CD4-positive, alpha-beta T cell treated with Interleukin-17A for 4 hours (primary cell): ENCODE measurements at regions not wholly inside any gene's neighbourhood (a gene's known extent, or its start where the extent isn't known, plus 50 kb on each side); places are given as distances from the start of the nearest gene placed in this dataset.
"Not testable (repeated sequence)": the region's sequence is repeated elsewhere in the genome, so short reads cannot be mapped to it uniquely, and the experiment has no call there.

ENCODE experiments used
- DNase-seq: peaks from one replicate; pipeline ENCODE4 v3.0.0-alpha.2; 2020; ENCODE audit warnings: mixed read lengths

DNA sequence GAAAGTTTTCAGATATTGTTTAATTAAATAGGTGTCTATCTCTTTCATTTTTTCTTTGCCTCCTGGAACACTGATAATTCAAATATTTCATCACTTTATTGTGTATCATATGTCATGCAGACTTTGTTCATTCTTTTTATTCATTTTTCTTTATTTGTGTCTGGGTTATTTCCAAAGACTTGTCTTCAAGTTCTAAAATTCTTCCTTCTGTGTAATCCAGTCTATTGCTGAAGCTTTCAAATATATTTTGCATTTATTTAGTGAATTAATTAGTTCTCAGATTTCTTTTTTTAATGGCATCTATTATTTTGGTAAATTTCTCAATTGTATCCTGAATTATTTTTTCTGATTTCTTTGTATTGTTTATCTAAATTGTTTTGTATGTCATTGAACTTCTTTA lies 70.1 kb downstream of the ZNF330 start:
- no peak for DNase-seq

DNA sequence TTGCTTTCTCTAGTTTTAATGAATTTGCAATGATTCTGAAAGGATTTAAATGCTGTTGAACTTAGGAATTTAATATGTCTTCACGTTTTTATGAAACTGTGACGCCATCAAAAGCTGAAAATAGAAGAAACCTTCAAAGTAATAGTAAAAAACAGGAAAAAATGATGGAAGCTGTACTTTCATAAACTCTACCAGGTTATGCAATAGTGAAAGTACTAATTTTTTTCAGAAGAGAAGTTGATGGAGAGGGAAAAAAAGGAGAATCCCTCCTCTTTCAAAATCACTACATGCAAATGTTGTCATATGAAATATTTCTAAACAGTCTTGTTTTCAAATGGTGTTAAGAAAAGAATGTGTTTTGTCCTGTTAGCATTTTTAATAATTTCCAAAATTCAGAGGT lies 73.6 kb downstream of the ZNF330 start:
- DNase-seq, result no peak

DNA sequence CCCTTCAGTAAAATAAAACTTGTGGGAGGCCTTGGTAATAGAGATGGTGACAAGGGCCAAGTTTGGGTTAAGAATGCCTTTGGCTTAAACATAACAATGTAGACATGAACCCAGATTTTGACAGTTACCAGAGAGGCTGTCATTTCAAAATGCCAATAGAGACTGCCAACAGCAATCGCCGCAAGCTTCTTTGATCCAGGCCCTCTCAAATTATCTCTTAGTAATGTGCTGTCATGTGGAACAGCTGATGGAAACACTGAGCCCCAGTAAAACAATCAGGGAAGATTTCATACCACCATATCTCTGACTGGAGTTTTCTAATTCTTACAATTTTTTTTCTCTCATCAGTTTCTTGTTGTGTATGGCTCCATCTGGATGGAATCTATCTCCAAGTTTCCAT lies 80.5 kb downstream of the ZNF330 start:
- no peak for DNase-seq

DNA sequence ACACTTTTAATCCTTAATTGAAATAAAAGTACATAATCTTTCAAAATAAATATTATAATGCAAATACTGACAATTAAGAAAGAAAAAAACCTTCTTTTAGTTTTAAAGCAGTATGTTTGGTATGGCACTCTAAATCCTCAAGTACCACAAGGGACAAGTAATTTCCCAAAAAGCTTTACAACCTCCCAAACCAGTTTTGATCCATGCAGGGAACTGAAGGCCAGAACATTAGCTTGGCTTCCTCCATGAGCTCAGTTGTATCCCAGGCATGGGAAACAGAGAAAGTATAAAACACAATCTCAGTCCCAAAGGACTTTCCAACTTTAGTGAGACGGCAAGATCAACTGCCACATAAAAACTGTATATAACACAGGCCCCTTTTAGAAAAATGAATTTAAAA lies 82.2 kb downstream of the ZNF330 start:
- DNase-seq, result no peak

DNA sequence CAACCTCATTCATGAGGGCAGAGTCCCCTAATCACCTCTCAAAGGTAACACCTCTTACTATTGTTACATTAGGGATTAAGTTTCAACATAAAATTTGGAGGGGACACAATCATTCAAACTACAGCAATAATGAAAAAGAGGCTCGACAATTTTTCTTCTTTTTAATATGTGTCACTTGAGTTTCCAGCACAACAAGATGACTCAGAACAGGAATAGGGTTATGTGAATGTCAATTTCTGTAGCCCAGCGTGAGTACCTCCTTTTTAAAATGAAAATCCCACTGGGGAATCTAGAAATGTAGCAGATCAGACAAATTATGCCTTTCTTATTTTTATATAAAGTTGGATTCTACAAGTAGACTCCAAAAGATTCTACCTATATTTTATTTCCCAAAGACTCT lies 83.7 kb downstream of the ZNF330 start:
- DNase-seq, result no peak

DNA sequence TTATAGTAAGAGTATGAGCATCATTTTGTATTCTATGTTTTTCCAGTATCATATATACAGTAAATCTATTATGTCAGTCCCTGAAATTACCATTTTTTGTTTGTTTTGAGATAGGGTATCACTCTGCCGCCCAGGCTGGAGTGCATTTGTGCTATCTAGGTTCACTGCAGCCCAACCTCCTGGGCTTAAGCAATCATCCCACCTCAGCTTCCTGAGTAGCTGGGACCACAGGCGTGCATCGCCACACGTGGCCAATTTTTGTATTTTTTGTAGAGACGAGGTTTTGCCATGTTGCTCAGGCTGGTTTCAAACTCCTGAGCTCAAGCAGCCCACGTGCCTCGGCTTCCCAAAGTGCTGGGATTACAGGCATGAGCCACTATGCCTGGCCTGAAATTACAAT lies 85.6 kb downstream of the ZNF330 start:
- no peak for DNase-seq

DNA sequence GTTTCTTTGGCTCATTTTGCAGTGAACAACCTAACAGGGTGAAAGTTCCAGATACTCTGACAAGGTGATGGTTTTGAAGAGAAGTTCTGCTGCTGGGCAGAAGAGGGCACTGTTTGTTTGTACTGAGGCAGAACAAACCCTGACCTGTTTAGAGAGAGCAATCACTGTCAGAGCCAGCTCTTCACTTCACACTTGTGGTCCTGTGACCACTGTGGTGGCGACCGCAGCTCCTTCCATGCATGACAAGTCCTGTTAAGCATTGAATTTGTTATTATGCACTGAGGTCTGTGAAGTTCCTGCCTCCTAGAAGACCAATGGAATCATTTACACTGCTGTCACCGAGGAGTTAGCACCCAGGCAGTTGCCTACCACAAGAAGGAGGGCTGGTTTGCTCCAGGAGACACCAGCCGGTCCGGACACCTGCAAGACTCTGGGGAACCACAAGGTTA lies 86.6 kb downstream of the ZNF330 start:
- DNase-seq, result peak; percentile 39

DNA sequence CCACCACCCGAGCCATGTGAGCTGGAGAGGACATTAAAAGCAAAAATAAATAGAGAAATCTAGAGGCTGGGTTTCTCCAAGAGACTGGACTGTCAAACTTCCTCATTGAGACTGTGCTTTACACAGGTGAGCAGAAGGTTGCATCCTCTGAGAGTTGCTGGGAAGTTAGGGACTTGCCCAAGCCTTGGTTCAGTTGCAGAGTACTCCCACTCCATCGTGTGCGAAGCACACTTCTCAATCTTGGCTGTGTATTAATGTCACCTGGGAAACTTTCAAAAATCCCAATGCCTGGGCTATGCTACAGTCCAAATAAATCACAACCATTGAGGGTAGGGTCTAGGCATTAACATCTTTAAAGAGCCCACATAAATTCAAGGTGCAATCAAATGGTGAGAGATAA lies 89.2 kb downstream of the ZNF330 start:
- no peak for DNase-seq

DNA sequence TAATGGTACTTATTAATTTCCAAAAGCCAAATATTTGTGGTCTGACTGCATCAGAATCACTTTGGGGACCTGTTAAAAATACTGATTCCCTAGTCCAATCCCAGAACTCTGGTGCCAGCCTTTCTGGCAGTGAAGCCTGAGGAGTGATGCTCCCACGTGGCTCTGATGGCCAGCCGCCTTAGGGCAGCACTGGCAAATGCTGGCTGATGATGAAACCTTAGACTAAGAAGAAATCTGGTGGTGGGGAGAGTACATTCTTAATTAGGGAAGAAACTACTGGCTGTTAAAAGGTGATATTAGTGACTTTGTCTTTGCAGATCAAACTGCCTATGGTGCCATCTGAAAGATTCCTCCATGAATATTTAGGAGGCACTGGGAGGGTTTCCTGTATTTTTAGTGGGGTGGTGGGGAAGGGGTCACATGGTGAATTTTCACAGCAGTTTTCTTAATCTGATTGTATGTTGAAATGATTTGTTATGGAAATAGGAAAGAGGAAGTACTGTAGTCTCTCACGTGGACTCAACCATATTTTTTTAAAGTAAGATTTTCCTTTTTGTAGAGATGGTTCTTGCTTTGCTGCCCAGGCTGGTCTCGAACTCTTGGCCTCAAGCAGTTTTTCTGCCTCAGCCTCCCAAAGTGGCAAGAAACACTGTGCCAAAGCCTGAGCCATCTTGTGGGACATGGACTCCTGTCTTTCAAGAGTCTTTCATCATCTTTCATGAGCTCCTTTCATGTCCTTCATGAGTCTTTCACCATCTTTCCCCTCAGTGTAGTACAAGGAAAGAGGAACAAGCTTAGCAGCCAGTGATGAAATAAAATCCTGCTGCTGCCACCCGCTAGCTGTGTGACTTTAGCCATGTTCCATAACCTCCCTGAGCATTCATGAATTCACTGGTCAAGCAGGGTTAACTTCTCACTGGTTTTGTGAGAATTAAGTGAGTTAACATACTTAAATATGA lies 90.8 kb downstream of the ZNF330 start:
- no peak for DNase-seq

DNA sequence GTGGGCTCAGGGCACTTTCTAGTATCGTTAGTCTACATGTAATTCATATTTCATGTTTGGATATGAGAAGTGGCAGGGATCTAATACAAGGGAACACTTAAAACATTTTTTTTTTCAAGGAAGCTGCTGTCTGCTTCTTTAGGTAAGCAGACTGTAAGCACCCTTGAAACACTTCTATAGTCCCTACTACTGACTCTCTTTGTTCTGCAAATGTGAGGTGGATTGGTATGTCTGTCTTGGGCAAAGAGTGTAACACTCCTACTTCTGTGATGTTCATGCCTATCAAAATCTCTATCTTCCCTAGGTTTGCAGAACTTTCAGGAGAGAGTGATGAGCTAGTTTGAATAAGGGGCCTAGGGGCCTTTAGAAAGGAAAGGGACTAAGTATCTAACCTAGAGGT lies 93.9 kb downstream of the ZNF330 start:
- no peak for DNase-seq

DNA sequence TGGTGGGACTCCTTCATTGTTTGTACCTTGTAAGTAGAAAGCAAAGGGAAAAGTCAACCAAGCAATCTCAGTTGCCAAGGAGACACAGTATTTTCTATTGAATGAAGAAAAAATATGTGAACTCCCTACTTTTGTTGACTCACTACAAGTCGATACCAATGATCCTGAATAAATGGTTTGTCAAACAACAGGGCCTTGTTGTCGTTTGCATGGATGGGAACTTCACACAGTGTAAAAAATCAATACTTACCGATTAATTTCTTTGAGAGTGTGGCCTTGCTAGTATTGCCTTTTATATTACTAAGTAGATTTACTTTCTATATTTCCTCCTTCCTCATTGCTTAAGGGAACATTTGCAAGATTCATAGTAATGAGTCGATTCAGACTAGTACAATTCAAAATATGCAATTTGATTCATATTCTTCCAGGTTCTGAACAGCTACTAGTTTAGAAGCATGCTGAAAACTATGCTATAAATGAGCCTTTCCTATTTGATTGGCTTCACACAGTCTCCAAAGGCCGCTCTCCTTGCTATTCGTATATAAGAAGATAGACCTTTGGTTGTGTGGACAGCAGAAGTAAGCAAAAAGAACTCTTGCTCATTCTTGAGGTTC lies 108.0 kb downstream of the ZNF330 start:
- DNase-seq, result no peak

DNA sequence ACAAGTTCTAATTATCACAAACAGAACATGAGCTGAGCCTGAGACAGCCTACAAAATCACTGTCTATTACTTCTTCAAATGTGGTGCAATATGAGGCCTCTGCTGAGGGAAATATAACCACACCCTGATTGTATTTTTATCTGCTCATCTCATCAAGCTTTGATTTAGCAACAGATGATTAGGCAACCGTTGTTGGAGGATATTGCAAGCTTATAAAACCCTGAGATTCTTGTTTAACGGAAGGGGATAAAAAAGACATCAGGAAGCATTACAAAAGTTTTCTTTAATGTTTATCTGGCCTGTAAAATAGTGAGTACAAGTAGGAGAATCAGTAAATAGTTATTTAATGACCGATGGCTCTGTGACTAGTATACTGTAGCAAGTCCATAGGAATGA lies 108.5 kb downstream of the ZNF330 start:
- DNase-seq, result no peak

DNA sequence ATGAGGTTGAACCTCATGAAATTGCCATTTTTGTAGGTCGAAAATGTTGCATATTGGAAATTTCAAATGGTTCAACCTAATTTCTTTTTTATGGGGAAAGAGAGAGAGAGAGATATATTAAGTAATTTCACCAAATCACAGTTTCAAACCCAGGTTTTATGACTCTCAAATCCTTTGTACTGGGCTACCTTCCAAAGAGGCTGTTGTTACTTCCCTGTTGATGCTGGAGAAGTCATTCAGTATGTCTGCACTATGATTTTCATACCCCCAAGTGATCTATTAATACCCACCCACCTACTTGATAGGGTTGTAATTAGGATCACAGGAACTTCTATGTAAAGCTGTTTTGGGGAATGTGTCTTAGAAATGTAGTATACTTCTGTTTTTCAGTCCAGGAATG lies 109.9 kb downstream of the ZNF330 start:
- no peak for DNase-seq

DNA sequence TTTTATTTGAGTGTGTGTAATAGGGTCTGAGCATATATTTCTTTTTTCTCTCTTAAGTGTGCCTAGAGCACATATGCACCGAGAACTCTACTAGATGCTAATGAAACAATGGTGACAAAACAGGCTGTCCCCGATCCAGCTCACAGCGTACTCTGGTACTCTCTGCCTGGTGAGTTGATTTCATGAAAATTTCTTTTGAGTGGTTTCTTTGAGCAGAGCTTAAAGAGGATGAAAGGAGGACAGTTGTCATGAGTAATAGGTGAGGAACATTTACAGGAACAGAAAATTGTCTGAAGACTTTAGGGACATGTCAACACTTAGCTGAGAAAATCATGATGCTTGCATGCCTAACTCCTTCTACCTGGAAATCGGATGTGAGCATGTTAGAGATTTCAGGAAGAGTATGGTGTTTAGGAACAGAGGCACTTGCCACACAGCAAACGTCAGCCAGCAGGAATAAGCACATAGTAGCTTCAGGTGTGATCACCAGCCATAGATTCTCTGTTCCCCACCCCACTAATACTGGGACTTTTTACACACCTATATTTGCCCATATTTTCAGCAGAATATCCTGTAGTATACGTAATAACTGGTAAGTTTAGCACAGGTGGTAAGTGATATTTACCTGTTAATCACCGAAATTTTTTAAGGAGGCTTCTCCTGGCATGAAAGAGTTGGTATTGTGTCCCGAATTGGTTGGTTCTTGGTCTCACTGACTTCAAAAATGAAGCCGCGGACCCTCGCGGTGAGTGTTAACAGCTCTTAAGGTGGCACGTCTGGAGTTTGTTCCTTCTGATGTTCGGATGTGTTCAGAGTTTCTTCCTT lies 111.1 kb downstream of the ZNF330 start:
- no peak for DNase-seq

DNA sequence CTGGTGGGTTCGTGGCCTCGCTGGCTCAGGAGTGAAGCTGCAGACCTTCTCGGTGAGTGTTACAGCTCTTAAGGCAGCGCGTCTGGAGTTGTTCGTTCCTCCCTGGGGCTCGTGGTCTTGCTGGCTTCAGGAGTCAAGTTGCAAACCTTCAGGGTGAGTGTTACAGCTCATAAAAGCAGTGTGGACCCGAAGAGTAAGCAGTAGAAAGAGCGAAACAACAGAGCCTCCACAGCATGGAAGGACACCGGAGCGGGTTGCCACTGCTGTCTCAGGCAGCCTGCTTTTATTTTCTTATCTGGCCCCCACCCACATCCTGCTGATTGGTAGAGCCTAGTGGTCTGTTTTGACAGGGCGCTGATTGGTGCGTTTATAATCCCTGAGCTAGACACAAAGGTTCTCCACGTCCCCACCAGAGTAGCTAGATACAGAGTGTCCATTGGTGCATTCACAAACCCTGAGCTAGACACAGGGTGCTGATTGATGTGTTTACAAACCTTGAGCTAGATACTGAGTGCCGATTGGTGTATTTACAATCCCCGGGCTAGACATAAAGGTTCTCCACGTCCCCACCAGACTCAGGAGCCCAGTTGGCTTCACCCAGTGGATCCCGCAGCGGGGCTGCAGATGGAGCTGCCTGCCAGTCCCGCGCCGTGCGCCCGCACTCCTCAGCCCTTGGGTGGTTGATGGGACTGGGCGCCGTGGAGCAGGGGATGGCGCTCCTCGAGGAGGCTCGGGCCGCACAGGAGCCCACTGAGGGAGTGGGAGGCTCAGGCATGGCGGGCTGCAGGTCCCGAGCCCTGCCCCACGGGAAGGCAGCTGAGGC lies 111.9 kb downstream of the ZNF330 start:
- DNase-seq, result not testable (repeated sequence)

DNA sequence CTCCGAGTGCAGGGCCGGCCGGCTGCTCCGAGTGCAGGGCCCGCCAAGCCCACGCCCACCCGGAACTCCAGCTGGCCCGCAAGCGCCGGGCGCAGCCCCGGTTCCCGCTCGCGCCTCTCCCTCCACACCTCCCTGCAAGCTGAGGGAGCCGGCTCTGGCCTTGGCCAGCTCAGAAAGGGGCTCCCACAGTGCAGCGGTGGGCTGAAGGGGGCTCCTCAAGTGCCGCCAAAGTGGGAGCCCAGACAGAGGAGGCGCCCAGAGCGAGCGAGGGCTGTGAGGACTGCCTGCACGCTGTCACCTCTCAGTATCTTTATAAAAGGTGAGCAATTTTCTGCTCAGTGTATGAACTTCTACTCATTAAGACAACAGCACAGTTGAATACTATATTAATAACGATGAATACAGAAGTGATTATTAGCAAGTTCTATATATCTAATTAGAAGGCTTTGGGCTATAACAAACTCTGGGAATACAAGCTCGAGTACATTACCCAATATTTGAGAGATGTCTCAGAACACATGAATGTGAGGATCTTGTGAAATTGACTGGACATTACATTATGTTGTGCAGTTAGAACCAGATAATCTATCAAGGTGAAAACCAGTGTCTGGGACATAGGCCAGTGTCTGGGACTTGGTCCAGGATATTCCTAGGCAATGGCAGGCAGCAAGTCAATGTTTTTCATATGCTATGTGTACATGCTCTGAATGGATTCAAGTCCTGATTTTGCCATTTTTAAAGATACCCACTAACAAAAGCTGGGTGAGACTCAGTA lies 112.9 kb downstream of the ZNF330 start:
- DNase-seq, result not testable (repeated sequence)

DNA sequence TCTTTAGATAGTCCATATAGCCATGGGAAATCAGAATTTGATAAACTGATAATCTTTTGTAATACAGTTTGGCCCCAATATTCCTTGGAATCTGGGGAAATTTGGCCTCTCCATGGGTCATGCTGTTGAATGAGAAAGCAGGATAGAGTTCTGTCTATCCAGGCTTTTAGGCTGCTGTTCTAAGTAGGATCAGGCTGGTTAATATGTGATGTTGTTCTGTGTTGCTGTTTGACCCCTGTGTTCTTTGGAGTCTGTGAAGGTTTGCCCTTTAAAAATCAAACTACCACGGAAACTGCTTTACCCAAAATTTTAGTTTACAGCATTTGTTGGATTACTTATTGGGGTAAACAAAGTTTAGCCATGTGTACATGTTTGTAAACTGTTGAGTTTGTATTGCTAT lies 114.5 kb downstream of the ZNF330 start:
- DNase-seq, result no peak

DNA sequence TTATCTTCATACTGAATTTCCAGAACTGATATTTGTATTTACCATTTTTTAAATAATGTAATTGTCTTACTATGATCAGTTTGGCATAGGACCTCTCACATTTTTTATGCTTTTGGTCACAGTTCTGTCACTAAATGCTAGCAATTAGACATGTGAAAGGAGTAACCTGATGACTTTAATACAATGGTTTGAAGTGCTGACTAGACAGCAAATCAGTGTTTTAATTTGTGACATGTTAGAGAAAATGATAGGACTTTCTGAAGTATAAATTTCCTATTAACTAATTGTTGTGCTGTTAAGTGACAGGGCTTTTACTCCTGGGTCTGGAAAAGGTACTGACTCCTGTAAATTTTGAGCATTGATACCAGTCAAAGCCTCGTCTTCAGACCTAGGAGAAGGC lies 117.5 kb downstream of the ZNF330 start:
- DNase-seq, result no peak

DNA sequence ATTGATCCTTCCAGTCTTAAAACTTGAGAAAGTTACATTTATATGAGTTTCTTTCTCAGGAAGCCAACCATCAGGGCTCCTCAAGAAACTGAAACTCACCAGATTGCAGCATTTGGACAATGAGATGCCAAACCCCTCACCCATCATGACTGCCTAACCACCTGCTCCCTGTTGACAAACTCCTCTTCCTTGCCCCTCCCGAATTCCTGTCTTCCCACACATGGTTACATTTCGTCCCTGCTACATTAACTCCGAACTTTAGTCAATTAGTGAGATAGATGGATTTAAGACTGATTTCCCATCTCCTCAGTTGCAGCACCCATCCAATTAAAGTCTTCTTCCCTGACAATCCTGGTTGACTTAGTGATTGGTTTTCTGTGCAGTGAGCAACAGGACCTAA lies 118.7 kb downstream of the ZNF330 start:
- DNase-seq, result no peak

DNA sequence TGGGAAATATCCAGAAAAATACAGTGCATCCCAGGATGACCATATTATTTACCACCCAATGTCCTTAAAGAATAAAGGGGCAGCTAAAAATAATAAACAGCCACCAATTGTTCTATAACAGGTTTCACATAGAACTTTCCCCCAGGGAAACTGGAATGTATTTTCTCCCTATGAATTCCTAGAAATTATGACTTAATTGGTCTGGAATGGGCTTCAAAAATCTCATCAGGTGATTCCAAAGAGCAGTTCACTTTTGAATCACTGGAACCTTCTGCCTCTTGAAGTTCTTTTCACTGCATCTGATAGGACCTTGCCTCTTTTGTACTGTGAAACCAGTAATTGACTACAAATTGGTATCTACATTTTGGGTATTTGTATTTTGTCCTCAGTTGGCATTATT lies 119.3 kb downstream of the ZNF330 start:
- DNase-seq, result no peak

DNA sequence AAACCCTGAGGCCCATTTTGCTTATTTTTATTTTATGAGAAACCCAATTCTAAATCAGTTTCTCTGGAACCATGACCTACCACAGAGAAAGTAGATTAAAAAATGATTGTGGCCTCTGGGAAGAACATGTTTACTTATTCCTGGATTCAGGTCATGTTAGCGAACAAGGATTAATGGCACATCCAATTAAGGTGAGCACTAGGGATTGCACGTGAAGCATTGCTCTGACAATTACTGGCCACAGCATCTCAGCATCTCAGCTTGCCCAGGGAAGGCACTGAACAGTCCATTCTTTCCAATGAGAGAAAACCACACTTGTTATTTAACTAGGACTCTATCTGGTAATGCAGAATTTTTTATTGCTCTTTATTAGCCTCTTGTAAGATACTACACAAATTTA lies 119.8 kb downstream of the ZNF330 start:
- no peak for DNase-seq

DNA sequence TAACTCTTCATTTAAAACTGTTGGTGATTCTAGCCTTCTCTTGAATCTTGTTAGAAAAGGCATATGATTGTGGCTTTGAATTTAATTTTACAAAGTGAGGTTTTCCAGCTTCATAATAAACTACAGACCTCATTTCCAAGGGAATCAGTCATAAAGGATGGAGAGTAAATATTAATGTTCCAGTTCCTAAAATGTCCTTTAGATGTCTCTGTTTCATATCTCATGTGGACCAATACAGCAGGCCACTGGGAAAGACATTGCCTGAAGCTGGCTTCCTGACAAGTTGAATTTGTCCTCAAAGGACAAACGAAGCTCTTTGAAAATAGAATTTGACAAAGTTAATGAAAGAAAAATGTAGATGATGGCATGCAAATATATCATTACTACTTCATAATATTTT lies 125.4 kb downstream of the ZNF330 start:
- DNase-seq, result no peak
